ENCODE measurements at regions not wholly inside any gene's neighbourhood (a gene's known extent, or its start where the extent isn't known, plus 50 kb on each side); places are given as distances from the start of the nearest gene placed in this dataset.

DNA sequence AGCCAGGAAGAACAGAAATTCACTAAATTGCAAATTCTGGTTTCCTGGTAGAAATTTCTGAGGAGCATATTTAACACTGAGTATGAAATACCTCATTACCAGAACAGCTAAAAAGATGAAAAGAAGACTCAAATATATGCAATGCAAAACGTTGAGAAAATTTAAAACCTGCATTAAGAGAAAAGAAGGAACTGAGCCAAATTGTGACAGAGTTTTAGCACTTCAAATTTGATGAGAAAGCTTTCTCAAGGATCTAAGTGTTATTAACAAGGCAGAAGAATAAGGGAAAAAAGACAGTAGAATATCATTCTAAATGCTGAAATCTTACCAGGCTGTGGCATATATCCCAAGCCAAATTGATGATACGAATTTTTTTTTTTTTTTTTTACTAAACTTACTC, 443.0 kb downstream of the COL12A1 start:
- no peak for DNase-seq (ENCODE audit: low read depth)
- H3K4me3 ChIP-seq (ENCODE audit: control insufficient read depth, low read depth, low read length) = no peak overlapping the region
- no peak for TF ChIP-seq CTCF (conservative IDR thresholded peaks at IDR 0.05; ENCODE audit: control insufficient read depth, insufficient read depth, low read depth, low read length)

DNA sequence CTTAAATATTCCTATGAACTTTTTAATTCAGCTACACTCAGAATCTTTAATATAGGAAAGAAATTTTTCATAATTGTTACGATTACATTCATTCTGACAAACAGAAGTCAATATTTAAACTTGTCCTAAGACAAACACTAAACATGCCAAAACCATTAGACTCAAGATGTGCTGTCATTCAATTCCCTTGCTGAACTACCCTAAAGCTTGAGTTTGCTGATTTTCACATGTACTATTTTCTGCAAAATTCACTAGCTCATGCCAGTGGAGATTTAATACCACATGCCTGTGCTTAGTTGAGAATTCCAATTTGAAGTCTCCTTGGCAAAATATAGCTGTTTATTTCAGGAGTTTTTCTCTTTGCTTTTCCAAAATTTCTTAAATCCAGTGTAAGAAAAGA, 448.0 kb downstream of the COL12A1 start:
- no peak for DNase-seq (ENCODE audit: low read depth)
- no peak for TF ChIP-seq CTCF (conservative IDR thresholded peaks at IDR 0.05; ENCODE audit: control insufficient read depth, insufficient read depth, low read depth, low read length)
- no peak overlapping the region for H3K4me3 ChIP-seq (ENCODE audit: control insufficient read depth, low read depth, low read length)

DNA sequence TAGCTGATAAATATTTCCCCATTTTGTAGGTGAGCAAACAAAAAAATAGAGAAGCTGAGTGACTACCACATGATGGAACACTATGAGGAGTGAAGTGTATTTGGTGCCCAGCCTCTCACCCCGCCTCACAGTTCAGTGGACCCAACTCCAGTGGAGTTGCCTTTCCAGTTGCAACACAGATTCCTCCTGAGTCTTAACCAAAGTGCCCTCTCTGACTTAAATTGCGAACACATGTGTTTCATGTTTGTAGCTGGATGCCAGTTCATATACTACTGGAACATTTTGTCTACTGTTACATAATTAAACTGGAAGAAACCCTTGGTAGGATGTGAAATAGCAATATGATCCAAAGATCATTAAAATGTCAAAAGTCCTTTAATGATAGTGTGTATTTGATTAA, 448.9 kb downstream of the COL12A1 start:
- no peak overlapping the region for H3K4me3 ChIP-seq (ENCODE audit: control insufficient read depth, low read depth, low read length)
- no peak for TF ChIP-seq CTCF (conservative IDR thresholded peaks at IDR 0.05; ENCODE audit: control insufficient read depth, insufficient read depth, low read depth, low read length)
- DNase-seq (ENCODE audit: low read depth) = no peak

GRCh38 chr6:74755778-74756177, 450.1 kb downstream of the COL12A1 start:
- TF ChIP-seq CTCF (conservative IDR thresholded peaks at IDR 0.05; ENCODE audit: control insufficient read depth, insufficient read depth, low read depth, low read length) = no peak
- no peak overlapping the region for H3K4me3 ChIP-seq (ENCODE audit: control insufficient read depth, low read depth, low read length)
- DNase-seq (ENCODE audit: low read depth) = no peak

- no peak overlapping the region for H3K4me3 ChIP-seq (ENCODE audit: control insufficient read depth, low read depth, low read length)
- no peak for DNase-seq (ENCODE audit: low read depth)
- no peak for TF ChIP-seq CTCF (conservative IDR thresholded peaks at IDR 0.05; ENCODE audit: control insufficient read depth, insufficient read depth, low read depth, low read length)
Measured at GRCh38 chr6:74755196-74755595, 450.7 kb downstream of the COL12A1 start.

DNA sequence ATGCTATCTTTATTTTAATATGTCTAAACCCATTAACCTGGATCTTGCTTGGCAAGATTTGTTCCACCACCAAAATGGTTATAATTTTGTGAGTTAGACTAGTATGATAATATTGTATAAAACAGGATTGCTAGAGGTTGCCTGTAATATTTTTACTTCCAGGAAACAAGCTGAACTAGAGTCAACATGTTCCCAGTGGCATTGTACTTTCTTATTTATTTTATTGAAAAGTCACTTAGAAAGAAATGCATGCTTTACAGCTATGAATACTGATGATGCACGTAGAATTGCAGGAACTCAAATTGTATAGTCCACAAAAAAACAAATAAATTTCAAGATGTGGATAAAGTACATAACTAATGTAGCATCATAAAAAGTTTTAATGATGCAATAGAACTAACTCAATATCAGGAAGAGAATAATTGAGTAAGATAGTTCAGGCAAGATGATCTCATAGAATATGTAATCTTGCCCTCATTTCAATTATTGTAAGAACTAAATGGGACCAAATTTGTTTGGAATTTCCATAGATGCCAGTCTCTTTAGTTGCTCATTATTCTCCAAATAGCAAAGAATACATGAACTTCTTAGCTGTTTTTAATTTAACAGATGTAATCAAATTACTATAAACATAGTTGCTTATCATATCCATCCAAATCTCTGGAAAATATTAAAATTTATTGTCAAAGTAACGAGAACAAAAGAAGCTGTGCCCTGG, 451.8 kb downstream of the COL12A1 start:
- H3K4me3 ChIP-seq (ENCODE audit: control insufficient read depth, low read depth, low read length) = no peak overlapping the region
- TF ChIP-seq CTCF (conservative IDR thresholded peaks at IDR 0.05; ENCODE audit: control insufficient read depth, insufficient read depth, low read depth, low read length) = no peak
- no peak for DNase-seq (ENCODE audit: low read depth)

DNA sequence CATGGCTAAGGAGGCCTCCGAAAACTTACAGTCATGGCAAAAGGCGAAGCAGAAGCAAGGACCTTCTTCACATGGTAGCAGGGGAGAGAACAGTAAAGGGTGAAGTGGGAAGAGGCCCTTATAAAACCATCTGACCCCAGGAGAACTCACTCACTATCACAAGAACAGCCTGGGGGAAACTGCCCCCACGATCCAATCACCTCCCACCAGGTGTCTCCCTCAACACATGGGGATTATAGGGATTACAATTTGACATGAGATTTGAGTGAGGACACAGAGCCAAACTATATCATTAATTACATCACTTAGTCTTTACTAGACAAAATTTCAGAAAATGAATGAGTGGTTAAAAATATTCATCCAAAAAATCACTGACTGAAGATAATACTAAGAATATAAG, 453.6 kb downstream of the COL12A1 start:
- peak; percentile 7 for TF ChIP-seq CTCF (conservative IDR thresholded peaks at IDR 0.05; ENCODE audit: control insufficient read depth, insufficient read depth, low read depth, low read length)
- no peak for DNase-seq (ENCODE audit: low read depth)
- no peak overlapping the region for H3K4me3 ChIP-seq (ENCODE audit: control insufficient read depth, low read depth, low read length)

Measured in fibroblast of mammary gland (primary cell).